Thyroid gland (tissue), 4 donors: ENCODE measurements at regions not wholly inside any gene's neighbourhood (a gene's known extent, or its start where the extent isn't known, plus 50 kb on each side); places are given as distances from the start of the nearest gene placed in this dataset.

ENCODE experiments used
- CTCF ChIP-seq, 6 experiments: fragments of 200-600 bp in 3 of 6; fragments of 450-650 bp in 3 of 6; sonication (generic) in 3 of 6; IDR thresholded peaks; one replicate each; pipeline ENCODE4 v1.5.1; 2016 to 2019; ENCODE audit warnings: antibody characterized with exemption in 6 of 6, mild to moderate bottlenecking in 2 of 6, inconsistent platforms in 1 of 6, moderate library complexity in 1 of 6
- POLR2A ChIP-seq, 2 donors: fragments of 450-650 bp; IDR thresholded peaks; one replicate each; pipeline ENCODE4 v1.6.1; 2017; ENCODE audit warnings: antibody characterized with exemption in 2 of 2, mild to moderate bottlenecking in 2 of 2, moderate library complexity in 1 of 2

- no peak for TF ChIP-seq POLR2A (IDR thresholded peaks at IDR 0.05)
- TF ChIP-seq CTCF (IDR thresholded peaks at IDR 0.05), result no peak
Measured at GRCh38 chr6:14953836-14954235, 292.0 kb upstream of the JARID2 start.
